Memory B cell (primary cell): ENCODE measurements at regions not wholly inside any gene's neighbourhood (a gene's known extent, or its start where the extent isn't known, plus 50 kb on each side); places are given as distances from the start of the nearest gene placed in this dataset.

ENCODE experiments used
- ATAC-seq: fragments of 150-1000 bp; cut with Tn5 transposase; 2 replicates; pipeline ENCODE4 v1.10.0; 2021; ENCODE audit warnings: low read depth, mild to moderate bottlenecking, moderate library complexity
- DNase-seq, 2 donors: peaks; one replicate each; pipeline ENCODE4 v3.0.0; 2022; ENCODE audit warnings: low spot score in 2 of 2
- H3K27ac Mint-ChIP-seq: one replicate; pipeline ENCODE4 v1.8.0; 2022; ENCODE audit warnings: mild to moderate bottlenecking, moderate library complexity, mixed read lengths
- H3K27me3 Mint-ChIP-seq: one replicate; pipeline ENCODE4 v1.8.0; 2022; ENCODE audit warnings: mixed read lengths
- H3K36me3 Mint-ChIP-seq: one replicate; pipeline ENCODE4 v1.8.0; 2022; ENCODE audit warnings: mild to moderate bottlenecking, mixed read lengths
- H3K4me1 Mint-ChIP-seq: one replicate; pipeline ENCODE4 v1.8.0; 2022; ENCODE audit warnings: mixed read lengths
- H3K4me3 Mint-ChIP-seq: one replicate; pipeline ENCODE4 v1.8.0; 2022; ENCODE audit warnings: mild to moderate bottlenecking, moderate library complexity, mixed read lengths
- H3K9me3 Mint-ChIP-seq: one replicate; pipeline ENCODE4 v1.8.0; 2022; ENCODE audit warnings: mixed read lengths

DNA sequence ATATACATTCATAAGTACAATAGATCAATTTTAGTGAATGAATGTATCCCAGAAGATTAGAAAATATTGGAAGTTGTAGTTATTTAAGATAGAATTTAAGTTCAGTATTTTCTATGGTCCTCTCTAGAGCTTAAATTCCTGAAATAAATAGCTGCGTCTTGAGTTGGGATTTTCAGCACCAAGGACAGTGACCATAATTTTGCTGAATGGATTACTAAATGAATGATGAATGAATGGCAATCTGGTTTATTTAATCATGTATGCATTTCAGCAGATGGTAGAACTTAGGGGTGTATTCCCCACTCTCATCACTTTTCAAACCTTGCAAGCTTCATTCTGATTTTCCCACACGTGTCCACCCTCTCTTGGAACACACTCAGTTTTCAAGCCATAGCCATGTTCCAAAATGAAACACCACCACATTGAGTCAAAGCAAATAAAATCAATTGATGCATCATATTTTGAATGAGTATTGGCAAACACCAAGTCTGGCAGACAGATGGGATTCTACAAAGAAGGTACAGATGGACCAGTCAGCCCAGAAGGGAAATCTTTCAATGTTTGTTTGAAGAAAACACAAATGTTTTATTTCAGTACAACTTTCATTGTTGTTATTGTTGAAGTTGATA is 362.2 kb upstream of the NXPH2 start:
- H3K4me1 Mint-ChIP-seq, result no peaks in the 10 kb centered on the region
- peaks cover 2% of the 10 kb centered on the region for H3K9me3 Mint-ChIP-seq
- no peak for ATAC-seq
- no peaks in the 10 kb centered on the region for H3K27me3 Mint-ChIP-seq
- no peak overlapping the region for H3K27ac Mint-ChIP-seq
- no peak for DNase-seq
- no peak overlapping the region for H3K4me3 Mint-ChIP-seq
- no peaks in the 10 kb centered on the region for H3K36me3 Mint-ChIP-seq

DNA sequence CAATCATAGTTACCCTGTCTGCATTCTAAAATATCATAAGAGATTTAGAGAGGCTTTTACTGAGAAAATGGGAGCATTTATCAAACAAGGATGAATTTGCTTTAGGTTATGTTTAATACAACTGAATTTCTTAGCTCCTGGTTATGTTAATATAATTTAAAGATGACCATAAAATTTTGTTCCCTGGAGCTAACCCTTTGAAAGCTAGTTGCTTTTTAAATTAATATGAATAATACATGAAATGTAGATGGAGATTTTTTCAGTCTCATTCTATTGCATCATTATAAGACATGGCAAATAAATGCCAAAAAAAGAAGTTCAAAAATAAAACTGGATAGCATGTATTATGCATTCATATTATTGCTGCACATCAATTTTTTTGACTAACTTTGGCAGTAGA is 344.1 kb upstream of the NXPH2 start:
- H3K27me3 Mint-ChIP-seq, result no peaks in the 10 kb centered on the region
- H3K27ac Mint-ChIP-seq, result no peak overlapping the region
- H3K36me3 Mint-ChIP-seq, result no peaks in the 10 kb centered on the region
- DNase-seq (no peak), ATAC-seq (no peak)
- no peak overlapping the region for H3K4me3 Mint-ChIP-seq
- peaks cover 4% of the 10 kb centered on the region for H3K9me3 Mint-ChIP-seq
- H3K4me1 Mint-ChIP-seq, result no peaks in the 10 kb centered on the region

DNA sequence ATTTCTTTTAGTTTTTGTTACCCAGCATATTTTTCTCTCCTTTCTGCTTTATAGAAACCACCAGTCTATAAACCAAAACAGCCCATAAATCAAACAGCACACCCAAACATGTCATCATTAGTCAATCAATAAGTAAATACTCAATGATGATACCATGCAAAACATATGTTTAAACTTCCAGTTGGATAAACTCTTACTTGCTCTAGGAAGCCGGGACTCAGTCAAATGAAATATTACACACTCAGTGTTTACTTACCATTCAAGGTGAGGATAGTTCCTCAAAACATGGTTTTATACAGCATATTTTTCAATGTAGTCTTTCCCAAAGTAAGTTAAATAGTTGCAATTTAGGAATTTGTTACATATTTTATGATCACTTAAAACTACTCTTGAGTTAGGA is 343.6 kb upstream of the NXPH2 start:
- no peak overlapping the region for H3K4me3 Mint-ChIP-seq
- no peak for ATAC-seq

DNA sequence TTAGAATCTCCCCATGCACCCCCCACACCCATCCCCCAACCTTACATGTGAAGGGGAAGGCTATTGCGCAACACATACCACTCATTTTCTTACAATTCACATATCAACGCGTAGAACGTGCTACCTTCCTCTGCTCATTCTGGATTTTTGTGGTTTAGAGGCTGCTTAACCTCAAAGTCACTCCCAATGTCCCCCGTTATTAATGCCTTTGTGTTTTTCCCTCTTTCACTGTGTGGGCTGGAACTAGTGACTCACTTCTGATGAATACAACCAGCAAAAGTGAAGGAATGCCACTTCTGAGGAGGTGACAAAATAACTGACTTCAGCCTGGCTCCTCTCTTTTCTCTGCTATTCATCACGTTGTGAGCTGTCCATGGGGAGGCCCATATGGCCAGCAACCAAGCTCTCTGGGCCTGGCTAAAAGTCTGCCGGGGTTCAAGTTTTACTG is 342.5 kb upstream of the NXPH2 start:
- no peak overlapping the region for H3K27ac Mint-ChIP-seq
- ATAC-seq (no peak), DNase-seq (no peak)
- H3K27me3 Mint-ChIP-seq, result no peaks in the 10 kb centered on the region
- H3K4me1 Mint-ChIP-seq, result no peaks in the 10 kb centered on the region
- H3K36me3 Mint-ChIP-seq, result no peaks in the 10 kb centered on the region
- H3K4me3 Mint-ChIP-seq, result no peak overlapping the region
- H3K9me3 Mint-ChIP-seq, result peaks cover 4% of the 10 kb centered on the region

More for the DNA sequence above, 343.6 kb upstream of the NXPH2 start:
- Mint-ChIP-seq H3K9me3 (peaks cover 4% of the 10 kb centered on the region), H3K36me3 (no peaks in the 10 kb centered on the region), H3K27me3 (no peaks in the 10 kb centered on the region), H3K27ac (no peak overlapping the region), H3K4me1 (no peaks in the 10 kb centered on the region)
- DNase-seq, result no peak

DNA sequence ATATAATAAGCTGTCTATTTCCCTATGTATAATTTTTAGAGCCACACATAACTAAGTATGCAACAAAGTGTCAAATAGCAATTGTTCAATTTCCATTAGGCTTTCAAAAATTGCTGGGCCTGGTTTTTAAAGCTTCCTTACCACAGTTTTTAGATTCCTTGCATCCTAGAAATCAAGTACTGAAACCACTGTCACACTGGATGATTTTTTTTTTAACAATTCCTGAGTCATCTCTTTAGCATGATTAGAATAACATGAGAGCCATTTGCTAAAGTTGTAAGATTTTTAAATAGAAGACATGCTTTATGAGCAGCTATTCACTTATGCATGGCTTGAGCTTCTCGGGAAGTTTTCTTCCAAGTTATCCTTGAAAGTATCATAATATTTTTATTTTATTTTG is 319.5 kb upstream of the NXPH2 start:
- no peak for DNase-seq
- H3K9me3 Mint-ChIP-seq, result peaks cover 6% of the 10 kb centered on the region
- H3K36me3 Mint-ChIP-seq, result no peaks in the 10 kb centered on the region
- ATAC-seq, result no peak
- H3K4me1 Mint-ChIP-seq, result no peaks in the 10 kb centered on the region
- H3K27ac Mint-ChIP-seq, result no peak overlapping the region
- no peak overlapping the region for H3K4me3 Mint-ChIP-seq
- no peaks in the 10 kb centered on the region for H3K27me3 Mint-ChIP-seq

DNA sequence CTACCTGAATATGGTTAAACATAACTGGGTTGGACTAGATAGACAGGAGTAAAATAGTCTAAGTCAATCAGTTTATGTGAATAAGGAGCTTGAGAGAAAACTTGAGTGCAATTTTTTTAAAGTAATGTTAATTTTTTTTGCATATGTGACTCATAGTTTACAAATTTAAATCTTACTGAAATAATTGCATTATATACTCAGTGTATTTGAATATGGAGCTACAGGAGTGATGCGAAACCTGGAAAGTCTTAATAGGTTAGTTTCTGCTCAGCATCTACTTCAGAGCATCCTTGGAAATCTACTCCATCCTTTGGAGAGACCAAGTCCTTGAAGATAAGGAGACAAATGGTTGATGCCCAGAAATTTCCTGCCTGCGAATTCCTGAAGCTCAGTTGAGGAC is 318.8 kb upstream of the NXPH2 start:
- no peak for ATAC-seq
- no peaks in the 10 kb centered on the region for H3K36me3 Mint-ChIP-seq
- H3K27ac Mint-ChIP-seq, result no peak overlapping the region

GRCh38 chr2:139083121-139083520 is 302.9 kb upstream of the NXPH2 start:
- ATAC-seq, result no peak
- Mint-ChIP-seq H3K9me3 (peaks cover 9% of the 10 kb centered on the region), H3K4me3 (no peak overlapping the region), H3K27ac (no peak overlapping the region), H3K36me3 (no peaks in the 10 kb centered on the region), H3K4me1 (no peaks in the 10 kb centered on the region), H3K27me3 (no peaks in the 10 kb centered on the region)
- no peak for DNase-seq

More for the DNA sequence above, 318.8 kb upstream of the NXPH2 start:
- no peak for DNase-seq
- Mint-ChIP-seq H3K9me3 (peaks cover 4% of the 10 kb centered on the region), H3K4me1 (no peaks in the 10 kb centered on the region), H3K27me3 (no peaks in the 10 kb centered on the region), H3K4me3 (no peak overlapping the region)

DNA sequence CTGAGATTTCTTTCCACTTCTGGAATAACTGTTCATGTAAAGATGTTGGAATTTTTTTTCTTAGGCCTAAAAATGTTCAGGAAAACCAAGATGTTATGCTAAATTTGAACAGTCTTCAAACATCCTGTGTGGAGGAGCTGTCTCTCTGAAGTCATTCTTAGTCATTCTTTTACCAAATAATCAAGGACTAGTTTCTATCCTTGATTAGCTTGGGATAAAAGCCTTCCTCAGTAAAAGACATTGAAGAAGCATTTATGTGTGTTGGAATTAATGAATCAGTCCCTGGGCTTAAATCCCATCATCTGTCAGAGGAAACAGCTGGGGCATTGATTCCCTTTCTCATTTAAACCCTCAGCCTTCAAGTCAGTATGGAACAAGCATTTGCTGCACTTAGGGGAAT is 300.1 kb upstream of the NXPH2 start:
- DNase-seq, result no peak
- H3K27me3 Mint-ChIP-seq, result no peaks in the 10 kb centered on the region
- H3K4me3 Mint-ChIP-seq, result no peak overlapping the region
- no peak overlapping the region for H3K27ac Mint-ChIP-seq
- ATAC-seq, result no peak
- no peaks in the 10 kb centered on the region for H3K36me3 Mint-ChIP-seq
- H3K4me1 Mint-ChIP-seq, result no peaks in the 10 kb centered on the region
- H3K9me3 Mint-ChIP-seq, result peaks cover 2% of the 10 kb centered on the region

DNA sequence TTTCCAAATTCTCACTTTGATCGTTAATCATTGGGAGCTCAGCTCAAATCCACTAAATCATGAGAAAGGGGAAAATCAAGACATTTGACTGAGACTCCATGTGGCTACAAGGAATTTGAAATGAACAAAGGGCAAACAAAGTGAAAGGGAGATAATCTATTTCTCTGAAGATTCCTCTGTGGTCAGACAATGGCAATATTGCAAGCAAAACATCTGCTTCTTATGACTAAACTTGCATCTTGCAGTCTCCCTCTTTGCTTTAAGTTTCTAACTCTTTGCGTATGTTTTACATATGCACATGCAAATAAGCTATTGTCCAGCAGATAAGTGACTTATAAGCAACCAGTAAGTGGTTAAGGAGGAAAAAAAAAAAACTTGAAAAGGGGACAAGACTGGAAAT is 299.1 kb upstream of the NXPH2 start:
- DNase-seq (no peak), ATAC-seq (no peak)
- no peaks in the 10 kb centered on the region for H3K27me3 Mint-ChIP-seq
- H3K4me3 Mint-ChIP-seq, result no peak overlapping the region
- peaks cover 2% of the 10 kb centered on the region for H3K9me3 Mint-ChIP-seq
- H3K36me3 Mint-ChIP-seq, result no peaks in the 10 kb centered on the region
- H3K4me1 Mint-ChIP-seq, result no peaks in the 10 kb centered on the region
- H3K27ac Mint-ChIP-seq, result no peak overlapping the region

GRCh38 chr2:139078376-139078775 is 298.2 kb upstream of the NXPH2 start:
- ATAC-seq, result no peak
- no peak overlapping the region for H3K4me3 Mint-ChIP-seq

GRCh38 chr2:139077099-139077737 is 297.0 kb upstream of the NXPH2 start:
- no peak for ATAC-seq
- Mint-ChIP-seq H3K9me3 (peaks cover 2% of the 10 kb centered on the region), H3K27ac (no peak overlapping the region), H3K4me3 (no peak overlapping the region), H3K36me3 (no peaks in the 10 kb centered on the region), H3K4me1 (no peaks in the 10 kb centered on the region), H3K27me3 (no peaks in the 10 kb centered on the region)
- no peak for DNase-seq

More at GRCh38 chr2:139078376-139078775, 298.2 kb upstream of the NXPH2 start:
- peaks cover 2% of the 10 kb centered on the region for H3K9me3 Mint-ChIP-seq
- no peaks in the 10 kb centered on the region for H3K4me1 Mint-ChIP-seq
- H3K27me3 Mint-ChIP-seq, result no peaks in the 10 kb centered on the region
- H3K36me3 Mint-ChIP-seq, result no peaks in the 10 kb centered on the region
- no peak overlapping the region for H3K27ac Mint-ChIP-seq
- DNase-seq, result no peak

DNA sequence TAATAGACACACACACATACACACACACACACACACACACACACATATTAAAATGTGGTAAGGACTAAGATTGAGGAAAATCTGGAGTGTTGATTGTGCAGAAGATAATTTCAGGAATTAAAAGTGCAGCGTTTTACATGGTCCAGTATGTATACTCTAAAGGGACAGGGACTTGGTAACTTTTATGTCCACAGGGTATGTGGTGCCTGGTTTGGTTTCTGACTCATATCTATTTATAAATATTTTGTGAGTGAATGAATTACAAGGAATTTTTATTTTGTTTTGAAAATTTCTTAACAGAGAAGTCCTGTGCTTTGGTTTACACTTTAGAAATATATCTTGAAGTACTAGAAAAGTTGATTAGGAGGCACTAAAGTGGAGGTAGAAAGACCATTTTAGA is 287.7 kb upstream of the NXPH2 start:
- Mint-ChIP-seq H3K36me3 (no peaks in the 10 kb centered on the region), H3K27me3 (no peaks in the 10 kb centered on the region), H3K27ac (no peak overlapping the region), H3K4me3 (no peak overlapping the region), H3K9me3 (peaks cover 6% of the 10 kb centered on the region), H3K4me1 (no peaks in the 10 kb centered on the region)
- no peak for DNase-seq
- ATAC-seq, result no peak

DNA sequence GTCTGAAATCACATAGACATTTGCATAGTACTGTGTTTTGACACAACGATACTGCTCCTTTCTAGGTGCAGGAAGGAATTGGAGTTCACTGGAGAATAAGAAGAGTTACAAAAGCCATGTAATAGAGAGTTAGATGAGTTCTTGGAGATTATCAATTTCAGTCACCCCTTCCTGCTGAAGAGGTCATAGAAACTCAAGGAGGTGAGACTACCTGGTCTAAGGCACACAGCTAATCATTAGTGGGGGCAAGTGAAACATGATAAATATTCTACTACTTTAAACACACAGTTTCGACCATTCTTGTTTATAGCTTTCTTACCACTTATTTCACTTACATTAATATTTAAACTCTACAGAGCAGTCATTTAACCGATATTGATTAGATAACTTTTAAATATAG is 286.9 kb upstream of the NXPH2 start:
- Mint-ChIP-seq H3K27ac (no peak overlapping the region), H3K27me3 (no peaks in the 10 kb centered on the region), H3K9me3 (peaks cover 6% of the 10 kb centered on the region), H3K36me3 (no peaks in the 10 kb centered on the region), H3K4me1 (no peaks in the 10 kb centered on the region), H3K4me3 (no peak overlapping the region)
- DNase-seq (no peak), ATAC-seq (no peak)

DNA sequence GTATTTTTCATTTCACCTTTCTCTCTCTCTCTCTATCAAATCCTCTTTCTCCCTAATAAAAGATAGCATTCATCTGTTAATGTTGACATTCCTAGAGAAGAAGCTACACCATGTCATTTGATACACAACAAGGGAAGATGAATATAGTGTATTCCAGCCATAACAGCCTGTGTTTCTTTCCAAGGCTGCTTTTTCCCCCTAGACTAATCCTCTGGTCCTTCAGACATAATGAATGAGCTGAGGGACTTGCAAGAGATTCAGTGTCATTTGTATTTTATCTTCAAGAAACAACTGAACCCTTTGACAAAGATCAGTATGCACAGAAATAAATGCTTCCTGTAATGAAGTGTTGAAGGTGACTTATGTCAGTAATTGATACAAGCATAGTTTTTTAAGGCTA is 284.0 kb upstream of the NXPH2 start:
- ATAC-seq (no peak), DNase-seq (no peak)
- H3K4me3 Mint-ChIP-seq, result no peak overlapping the region
- no peaks in the 10 kb centered on the region for H3K27me3 Mint-ChIP-seq
- H3K4me1 Mint-ChIP-seq, result no peaks in the 10 kb centered on the region
- H3K36me3 Mint-ChIP-seq, result no peaks in the 10 kb centered on the region
- H3K27ac Mint-ChIP-seq, result no peak overlapping the region
- H3K9me3 Mint-ChIP-seq, result peaks cover 6% of the 10 kb centered on the region

DNA sequence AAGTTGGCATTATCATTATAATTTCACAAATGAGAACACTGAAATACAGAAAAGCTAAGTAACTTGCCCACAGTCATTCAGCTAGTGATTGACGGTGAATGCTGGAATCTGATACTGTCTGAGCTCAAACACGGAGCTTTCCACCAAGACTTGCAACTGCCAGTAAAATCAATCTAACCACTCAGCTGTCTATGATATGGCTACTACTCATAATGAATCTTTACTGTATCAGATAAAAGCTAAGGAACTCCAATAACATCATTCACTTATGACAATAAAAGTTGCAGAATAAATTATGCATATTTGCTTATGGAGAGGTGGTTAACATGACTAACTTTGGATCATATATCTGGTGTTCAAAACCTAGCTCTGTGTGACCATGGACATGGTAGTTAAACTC is 279.4 kb upstream of the NXPH2 start:
- DNase-seq (no peak), ATAC-seq (no peak)
- no peak overlapping the region for H3K27ac Mint-ChIP-seq
- no peak overlapping the region for H3K4me3 Mint-ChIP-seq
- no peaks in the 10 kb centered on the region for H3K4me1 Mint-ChIP-seq
- H3K36me3 Mint-ChIP-seq, result no peaks in the 10 kb centered on the region
- no peaks in the 10 kb centered on the region for H3K27me3 Mint-ChIP-seq
- H3K9me3 Mint-ChIP-seq, result peaks cover 1% of the 10 kb centered on the region
